ENCODE measurements at regions not wholly inside any gene's neighbourhood (a gene's known extent, or its start where the extent isn't known, plus 50 kb on each side); places are given as distances from the start of the nearest gene placed in this dataset.

GRCh38 chr3:80060664-80061063 is 292.9 kb upstream of the ROBO1 start:
- ATAC-seq (no peak), DNase-seq (no peak)
- intact Hi-C loops (cut with DNase I) = loop anchor here in 1 of 10 donors (2.0 kb wide), 1 partner anchor 22 kb away; no protein-coding TSS in a partner anchor
- TF ChIP-seq CTCF (IDR thresholded peaks at IDR 0.05) (no peak), POLR2A (IDR thresholded peaks at IDR 0.05) (no peak)
- H3K27me3 ChIP-seq = no peaks in the 10 kb centered on the region
- H3K4me1 ChIP-seq = no peaks in the 10 kb centered on the region
- H3K9me3 ChIP-seq = no peaks in the 10 kb centered on the region
- no peak overlapping the region for H3K27ac ChIP-seq
- no peak overlapping the region for H3K4me3 ChIP-seq
- WGBS, 4 donors = 69 to 85% (median 76%) methylated on average over 1 of the region's 1 CpG
- no peaks in the 10 kb centered on the region for H3K36me3 ChIP-seq

GRCh38 chr3:80055306-80055705 is 287.5 kb upstream of the ROBO1 start:
- no peaks in the 10 kb centered on the region for H3K36me3 ChIP-seq
- H3K4me1 ChIP-seq = no peaks in the 10 kb centered on the region
- 54 to 62% (median 60%) methylated on average over 4 of the region's 4 CpGs for WGBS, 4 donors

GRCh38 chr3:80052271-80052670 is 284.5 kb upstream of the ROBO1 start:
- TF ChIP-seq POLR2A (IDR thresholded peaks at IDR 0.05) (no peak), CTCF (IDR thresholded peaks at IDR 0.05) (no peak)
- Histone ChIP-seq H3K27me3 (no peaks in the 10 kb centered on the region), H3K36me3 (no peaks in the 10 kb centered on the region), H3K27ac (no peak overlapping the region), H3K9me3 (peaks cover 0 to 2% (median 0%) of the 10 kb centered on the region in 12 donors), H3K4me1 (no peaks in the 10 kb centered on the region), H3K4me3 (no peak overlapping the region)
- whole genome bisulfite sequencing, 4 donors = 90 to 96% (median 95%) methylated on average over 15 to 16 of the region's 16 CpGs
- ATAC-seq = no peak
- intact Hi-C loops (cut with DNase I) = no loop called here
- peak in 1 of 5 donors; percentile 37 for DNase-seq

More at GRCh38 chr3:80055306-80055705, 287.5 kb upstream of the ROBO1 start:
- Histone ChIP-seq H3K4me3 (no peak overlapping the region), H3K27me3 (no peaks in the 10 kb centered on the region), H3K9me3 (no peaks in the 10 kb centered on the region), H3K27ac (no peak overlapping the region)
- intact Hi-C loops (cut with DNase I) = no loop called here
- DNase-seq (no peak), ATAC-seq (no peak)
- TF ChIP-seq CTCF (IDR thresholded peaks at IDR 0.05) = no peak
- no peak for TF ChIP-seq POLR2A (IDR thresholded peaks at IDR 0.05)

- Histone ChIP-seq H3K9me3 (peaks cover 0 to 3% (median 0%) of the 10 kb centered on the region in 12 donors), H3K4me3 (no peak overlapping the region), H3K36me3 (no peaks in the 10 kb centered on the region), H3K27me3 (no peaks in the 10 kb centered on the region), H3K27ac (no peak overlapping the region), H3K4me1 (no peaks in the 10 kb centered on the region)
- TF ChIP-seq POLR2A (IDR thresholded peaks at IDR 0.05) = no peak
- intact Hi-C loops (cut with DNase I) = no loop called here
- 89 to 95% (median 93%) methylated on average over 5 to 7 of the region's 7 CpGs for WGBS, 4 donors
- ATAC-seq (peak in 1 of 4 donors; percentile 13), DNase-seq (peak in 1 of 5 donors; percentile 48)
Observed at GRCh38 chr3:80051602-80051962, 283.8 kb upstream of the ROBO1 start.

Measured in heart left ventricle (tissue), 16 donors.